NT2/D1 (cell line): ENCODE measurements at regions not wholly inside any gene's neighbourhood (a gene's known extent, or its start where the extent isn't known, plus 50 kb on each side); places are given as distances from the start of the nearest gene placed in this dataset.

Experiments
- YY1 ChIP-seq: IDR thresholded peaks from 2 replicates; pipeline ENCODE4 v1.6.1; 2011; ENCODE audit not compliant: insufficient read length, insufficient read depth
- ZNF274 ChIP-seq: IDR thresholded peaks from 2 replicates; pipeline ENCODE4 v1.6.1; 2011; ENCODE audit warnings: mild to moderate bottlenecking, low read depth, low read length

DNA sequence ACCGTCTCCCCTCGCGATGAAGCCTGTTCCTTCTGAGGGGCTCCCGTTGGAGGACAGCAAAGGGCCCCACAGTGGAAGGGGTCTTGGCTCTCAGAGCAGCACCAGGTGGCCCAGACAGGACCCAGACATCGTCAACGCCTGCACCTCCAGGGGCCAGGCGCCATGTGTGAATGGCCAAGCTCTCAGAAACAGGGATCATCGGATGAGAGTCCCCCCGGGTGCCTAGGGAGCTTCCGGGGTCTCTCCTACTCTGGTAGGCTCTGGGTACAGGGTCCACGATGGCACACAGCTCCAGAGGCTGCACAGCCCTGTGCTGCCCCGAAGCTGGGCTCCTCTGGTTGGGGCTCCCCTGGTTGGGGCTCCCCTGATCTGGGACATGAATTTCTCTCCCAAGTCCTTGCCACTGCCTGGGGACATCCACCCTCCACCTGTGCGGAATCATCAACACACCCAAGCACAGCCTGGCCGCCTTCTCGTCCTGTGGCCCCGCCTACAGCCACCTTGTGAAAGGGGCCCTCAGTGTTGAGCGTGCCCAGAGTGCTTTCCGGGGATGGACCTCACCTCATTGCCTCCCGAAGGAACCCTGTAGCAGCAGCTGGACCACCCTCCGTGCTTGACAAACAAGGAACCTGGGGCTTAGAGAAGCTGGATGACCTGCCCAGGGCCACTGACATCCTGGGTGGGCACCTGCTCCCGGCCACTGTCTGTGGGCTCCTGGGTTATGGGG lies 929.0 kb downstream of the BRD1 start:
- TF ChIP-seq YY1 (no peak), ZNF274 (no peak)
